ENCODE measurements at regions not wholly inside any gene's neighbourhood (a gene's known extent, or its start where the extent isn't known, plus 50 kb on each side); places are given as distances from the start of the nearest gene placed in this dataset.

DNA sequence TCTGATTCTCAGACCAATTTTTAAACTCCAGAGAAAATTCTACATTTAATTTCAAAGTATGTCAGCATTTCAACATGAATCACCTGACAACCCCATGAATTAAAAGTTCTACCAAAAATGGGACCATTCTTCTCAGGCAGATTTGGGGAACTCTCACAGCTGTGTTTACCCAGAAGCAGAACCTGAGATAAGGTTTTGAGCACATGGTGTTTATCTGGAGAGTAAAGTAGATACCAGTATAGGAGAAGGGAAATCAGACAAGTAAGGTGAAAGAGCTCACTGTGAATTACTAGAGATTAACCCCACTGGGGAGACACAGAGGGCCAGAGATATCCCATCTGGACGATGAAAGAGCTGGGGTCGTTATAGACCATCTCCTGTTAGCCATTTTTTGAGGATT is 729.1 kb downstream of the DNAH5 start:
- H3K9ac ChIP-seq (ENCODE audit: insufficient read depth, low read length): no peak overlapping the region
- TF ChIP-seq EZH2 (IDR thresholded peaks at IDR 0.05; ENCODE audit: low read length, missing control alignments) (no peak), CTCF (conservative IDR thresholded peaks at IDR 0.05 in 1 of 2, IDR thresholded peaks at IDR 0.05 in 1 of 2; ENCODE audit: low read depth in 1 of 2, low read length in 2 of 2) (no peak)
- H3K36me3 ChIP-seq (ENCODE audit: control insufficient read depth, insufficient read depth, low read length): no peaks in the 10 kb centered on the region

GRCh38 chr5:13214182-13214581 is 730.3 kb downstream of the DNAH5 start:
- H3K9me3 ChIP-seq (ENCODE audit: control insufficient read depth, insufficient read depth, low read depth, low read length): no peaks in the 10 kb centered on the region
- H2AFZ ChIP-seq (ENCODE audit: low read length): no peak overlapping the region
- no peak overlapping the region for H3K27ac ChIP-seq (ENCODE audit: insufficient read depth, low read length)
- DNase-seq (ENCODE audit: low read depth in 2 of 2): no peak
- H3K36me3 ChIP-seq (ENCODE audit: control insufficient read depth, insufficient read depth, low read length): no peaks in the 10 kb centered on the region
- no peaks in the 10 kb centered on the region for H3K79me2 ChIP-seq (ENCODE audit: control insufficient read depth, insufficient read depth, low read length)
- H3K4me2 ChIP-seq (ENCODE audit: extremely low read depth, insufficient read depth, low read length): no peak overlapping the region
- H3K4me1 ChIP-seq (ENCODE audit: control insufficient read depth, extremely low read depth, insufficient read depth, low read length): no peaks in the 10 kb centered on the region
- H3K9ac ChIP-seq (ENCODE audit: insufficient read depth, low read length): no peak overlapping the region
- no peaks in the 10 kb centered on the region for H3K27me3 ChIP-seq (ENCODE audit: control insufficient read depth, insufficient read depth, low read length)
- H4K20me1 ChIP-seq (ENCODE audit: control insufficient read depth, extremely low read depth, insufficient read depth, low read length): no peaks in the 10 kb centered on the region
- TF ChIP-seq CTCF (conservative IDR thresholded peaks at IDR 0.05 in 1 of 2, IDR thresholded peaks at IDR 0.05 in 1 of 2; ENCODE audit: low read depth in 1 of 2, low read length in 2 of 2) (no peak), EZH2 (IDR thresholded peaks at IDR 0.05; ENCODE audit: low read length, missing control alignments) (no peak)
- no peak overlapping the region for H3K4me3 ChIP-seq (replicated peaks in 1 of 4; ENCODE audit: control extremely low read depth in 1 of 4, insufficient read depth in 1 of 4, low read depth in 3 of 4, low read length in 4 of 4)

More for the DNA sequence above, 729.1 kb downstream of the DNAH5 start:
- H3K4me2 ChIP-seq (ENCODE audit: extremely low read depth, insufficient read depth, low read length): no peak overlapping the region
- H3K27me3 ChIP-seq (ENCODE audit: control insufficient read depth, insufficient read depth, low read length): no peaks in the 10 kb centered on the region
- H4K20me1 ChIP-seq (ENCODE audit: control insufficient read depth, extremely low read depth, insufficient read depth, low read length): no peaks in the 10 kb centered on the region
- no peaks in the 10 kb centered on the region for H3K4me1 ChIP-seq (ENCODE audit: control insufficient read depth, extremely low read depth, insufficient read depth, low read length)
- H3K27ac ChIP-seq (ENCODE audit: insufficient read depth, low read length): no peak overlapping the region
- H3K79me2 ChIP-seq (ENCODE audit: control insufficient read depth, insufficient read depth, low read length): no peaks in the 10 kb centered on the region
- H2AFZ ChIP-seq (ENCODE audit: low read length): no peak overlapping the region
- no peak for DNase-seq (ENCODE audit: low read depth in 2 of 2)
- no peaks in the 10 kb centered on the region for H3K9me3 ChIP-seq (ENCODE audit: control insufficient read depth, insufficient read depth, low read depth, low read length)
- H3K4me3 ChIP-seq (replicated peaks in 1 of 4; ENCODE audit: control extremely low read depth in 1 of 4, insufficient read depth in 1 of 4, low read depth in 3 of 4, low read length in 4 of 4): no peak overlapping the region

DNA sequence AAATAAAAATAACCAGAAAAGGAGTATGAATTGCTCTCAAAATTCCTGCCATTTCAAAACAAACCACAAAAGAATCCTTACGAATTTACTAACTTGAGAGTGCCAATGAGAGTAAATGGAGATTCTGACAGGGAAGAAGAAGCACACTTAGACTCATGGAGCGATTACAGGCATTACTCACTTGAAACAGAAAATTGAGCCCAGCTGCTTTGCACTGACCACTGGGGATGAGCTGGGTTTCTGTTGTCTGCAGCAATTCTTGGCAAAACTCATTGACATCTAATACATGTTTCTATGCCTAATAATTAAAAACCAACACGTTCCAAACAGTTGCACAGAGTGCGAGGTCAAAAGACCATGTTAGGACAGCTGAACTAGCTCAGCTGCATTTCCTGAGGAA is 731.6 kb downstream of the DNAH5 start:
- no peaks in the 10 kb centered on the region for H3K79me2 ChIP-seq (ENCODE audit: control insufficient read depth, insufficient read depth, low read length)
- H3K9me3 ChIP-seq (ENCODE audit: control insufficient read depth, insufficient read depth, low read depth, low read length): no peaks in the 10 kb centered on the region
- H3K4me3 ChIP-seq (replicated peaks in 1 of 4; ENCODE audit: control extremely low read depth in 1 of 4, insufficient read depth in 1 of 4, low read depth in 3 of 4, low read length in 4 of 4): no peak overlapping the region
- H3K36me3 ChIP-seq (ENCODE audit: control insufficient read depth, insufficient read depth, low read length): no peaks in the 10 kb centered on the region
- no peak overlapping the region for H3K4me2 ChIP-seq (ENCODE audit: extremely low read depth, insufficient read depth, low read length)
- H3K27me3 ChIP-seq (ENCODE audit: control insufficient read depth, insufficient read depth, low read length): no peaks in the 10 kb centered on the region
- H4K20me1 ChIP-seq (ENCODE audit: control insufficient read depth, extremely low read depth, insufficient read depth, low read length): no peaks in the 10 kb centered on the region
- DNase-seq (ENCODE audit: low read depth in 2 of 2): peak in 1 of 2 donors; percentile 41
- H3K27ac ChIP-seq (ENCODE audit: insufficient read depth, low read length): no peak overlapping the region
- TF ChIP-seq EZH2 (IDR thresholded peaks at IDR 0.05; ENCODE audit: low read length, missing control alignments): no peak
- TF ChIP-seq CTCF (conservative IDR thresholded peaks at IDR 0.05 in 1 of 2, IDR thresholded peaks at IDR 0.05 in 1 of 2; ENCODE audit: low read depth in 1 of 2, low read length in 2 of 2): no peak
- H3K4me1 ChIP-seq (ENCODE audit: control insufficient read depth, extremely low read depth, insufficient read depth, low read length): no peaks in the 10 kb centered on the region
- H2AFZ ChIP-seq (ENCODE audit: low read length): no peak overlapping the region
- H3K9ac ChIP-seq (ENCODE audit: insufficient read depth, low read length): no peak overlapping the region

All from fibroblast of lung (primary cell).